IPS DF 6.9 (cell line): ENCODE measurements at regions not wholly inside any gene's neighbourhood (a gene's known extent, or its start where the extent isn't known, plus 50 kb on each side); places are given as distances from the start of the nearest gene placed in this dataset.

Experiments used
- DNase-seq: peaks from one replicate; pipeline ENCODE4 v3.0.0-alpha.2; 2013; ENCODE audit warnings: low read depth, low spot score
- H3K27ac ChIP-seq: one replicate; pipeline ENCODE4 v1.5.1; 2013; ENCODE audit warnings: low read length, control low read depth
- H3K27me3 ChIP-seq: 2 replicates; pipeline ENCODE4 v1.6.1; 2013; ENCODE audit warnings: mild to moderate bottlenecking, low read length; ENCODE audit not compliant: control insufficient read depth, insufficient read depth
- H3K36me3 ChIP-seq: 2 replicates; pipeline ENCODE4 v1.6.1; 2013; ENCODE audit warnings: low read length; ENCODE audit not compliant: control insufficient read depth, insufficient read depth
- H3K4me1 ChIP-seq: 2 replicates; pipeline ENCODE4 v1.6.1; 2013; ENCODE audit warnings: low read length; ENCODE audit not compliant: control insufficient read depth, insufficient read depth
- H3K4me3 ChIP-seq: 2 replicates; pipeline ENCODE4 v1.5.1; 2013; ENCODE audit warnings: mild to moderate bottlenecking, low read length
- H3K9me3 ChIP-seq: 2 replicates; pipeline ENCODE4 v1.6.1; 2013; ENCODE audit warnings: low read length, inconsistent platforms; ENCODE audit not compliant: control insufficient read depth, insufficient read depth
- WGBS: extraction: QIAGEN DNeasy Blood & Tissue Kit; methylation state at CpG from one replicate; pipeline ENCODE4 v1.1.7; 2013; ENCODE audit warnings: mixed read lengths, missing lambda C conversion rate; ENCODE audit not compliant: insufficient read length, insufficient coverage; 5-methylcytosine and 5-hydroxymethylcytosine counted together

DNA sequence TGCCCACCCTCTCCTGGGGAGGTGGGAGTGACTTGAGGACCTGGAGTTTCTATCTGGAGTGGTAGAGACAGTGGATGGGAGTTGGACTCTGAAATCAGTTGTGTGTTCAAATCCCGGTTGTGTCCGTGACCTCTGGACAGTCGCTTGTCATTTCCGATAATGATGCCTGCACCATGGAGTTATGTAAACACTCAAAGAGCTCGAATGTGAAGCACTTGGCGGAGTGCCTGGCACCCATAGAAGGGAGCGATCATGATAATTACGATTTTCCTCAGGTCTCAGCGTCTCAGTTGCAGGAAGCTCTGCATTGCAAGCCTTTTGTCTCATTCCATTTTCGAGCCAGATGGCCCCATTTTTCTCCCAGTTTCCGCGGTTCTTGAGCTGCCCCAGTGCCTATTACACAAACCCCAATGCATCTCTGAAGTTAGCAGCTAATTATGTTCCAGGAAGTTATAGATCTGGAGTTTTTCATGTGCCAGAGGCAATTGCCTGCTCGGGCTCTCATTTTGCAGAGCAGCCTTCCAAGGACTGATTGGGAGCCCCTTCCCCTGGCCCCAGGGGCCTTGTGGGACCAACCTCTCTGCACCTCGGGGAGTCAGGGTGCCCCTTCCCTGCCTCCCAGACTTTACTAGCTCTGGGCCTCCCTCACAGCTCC, 175.5 kb upstream of the MVB12B start:
- Histone ChIP-seq H3K4me1 (peaks cover 2% of the 10 kb centered on the region; the same call in 1 of the 2 replicates), H3K9me3 (no peaks in the 10 kb centered on the region), H3K4me3 (no peak overlapping the region), H3K27ac (no peak overlapping the region), H3K36me3 (no peaks in the 10 kb centered on the region), H3K27me3 (peaks cover 6% of the 10 kb centered on the region; the same call in 1 of the 2 replicates)
- DNase-seq: no peak
- WGBS: no CpG with 5 or more reads among the region's 14 CpGs

DNA sequence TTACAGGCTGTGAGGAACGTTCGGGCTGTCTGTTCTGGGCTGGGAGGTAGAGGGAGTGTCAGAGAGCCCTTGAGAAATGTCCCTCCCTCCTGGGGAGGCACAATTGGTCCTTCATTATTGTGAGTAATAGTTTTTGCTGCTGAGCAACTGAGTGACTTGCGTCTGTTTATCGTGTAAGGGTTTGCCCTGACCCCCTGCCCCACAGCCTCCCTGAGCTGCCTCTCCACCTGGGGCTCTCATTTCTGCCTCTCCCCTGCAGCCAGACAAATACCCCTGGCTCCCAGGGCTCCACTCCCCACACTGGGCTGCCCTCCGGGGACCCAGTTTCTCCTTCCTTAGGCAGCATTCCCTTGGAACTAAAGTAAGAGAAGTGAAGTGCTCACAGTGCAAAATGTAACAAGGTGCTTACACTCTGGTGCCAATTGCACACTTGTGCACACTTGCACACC, 174.9 kb upstream of the MVB12B start:
- Histone ChIP-seq H3K36me3 (no peaks in the 10 kb centered on the region), H3K4me1 (0 out of 2 replicates have a peak, but pooled peaks cover 1% of the 10 kb centered on the region), H3K9me3 (no peaks in the 10 kb centered on the region), H3K27me3 (peaks cover 6% of the 10 kb centered on the region; the same call in 1 of the 2 replicates), H3K4me3 (no peak overlapping the region), H3K27ac (no peak overlapping the region)
- WGBS: no CpG with 5 or more reads among the region's 5 CpGs
- no peak for DNase-seq

GRCh38 chr9:126152622-126153362, 173.8 kb upstream of the MVB12B start:
- DNase-seq: no peak
- WGBS: no CpG with 5 or more reads among the region's 3 CpGs
- Histone ChIP-seq H3K36me3 (no peaks in the 10 kb centered on the region), H3K4me3 (no peak overlapping the region), H3K9me3 (no peaks in the 10 kb centered on the region), H3K27ac (no peak overlapping the region), H3K27me3 (no peaks in the 10 kb centered on the region; the same call in 1 of the 2 replicates), H3K4me1 (0 out of 2 replicates have a peak, but pooled peaks cover 2% of the 10 kb centered on the region)

DNA sequence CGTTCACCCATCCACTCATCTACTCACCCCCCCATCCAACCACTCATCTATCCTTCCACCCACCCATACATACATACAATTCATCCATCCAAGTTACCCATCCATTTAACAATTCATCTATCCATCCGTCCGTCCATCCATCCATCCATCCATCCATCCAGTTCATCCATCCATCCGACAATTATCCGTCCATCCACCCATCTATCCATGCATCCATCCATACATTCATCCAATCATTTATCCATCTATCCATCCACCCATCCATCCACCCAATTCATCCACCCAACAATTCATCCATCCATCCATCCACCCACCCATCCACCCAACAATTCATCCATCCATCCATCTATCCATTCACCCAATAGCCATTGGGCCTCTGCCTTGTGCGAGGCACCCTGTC, 173.2 kb upstream of the MVB12B start:
- no peak for DNase-seq
- H3K4me1 ChIP-seq: 0 out of 2 replicates have a peak, but pooled peaks cover 2% of the 10 kb centered on the region
- H3K27ac ChIP-seq: no peak overlapping the region
- no peaks in the 10 kb centered on the region for H3K36me3 ChIP-seq
- H3K9me3 ChIP-seq: no peaks in the 10 kb centered on the region
- H3K27me3 ChIP-seq: no peaks in the 10 kb centered on the region
- 100% methylated on average over 2 of the region's 6 CpGs for WGBS
- no peak overlapping the region for H3K4me3 ChIP-seq

DNA sequence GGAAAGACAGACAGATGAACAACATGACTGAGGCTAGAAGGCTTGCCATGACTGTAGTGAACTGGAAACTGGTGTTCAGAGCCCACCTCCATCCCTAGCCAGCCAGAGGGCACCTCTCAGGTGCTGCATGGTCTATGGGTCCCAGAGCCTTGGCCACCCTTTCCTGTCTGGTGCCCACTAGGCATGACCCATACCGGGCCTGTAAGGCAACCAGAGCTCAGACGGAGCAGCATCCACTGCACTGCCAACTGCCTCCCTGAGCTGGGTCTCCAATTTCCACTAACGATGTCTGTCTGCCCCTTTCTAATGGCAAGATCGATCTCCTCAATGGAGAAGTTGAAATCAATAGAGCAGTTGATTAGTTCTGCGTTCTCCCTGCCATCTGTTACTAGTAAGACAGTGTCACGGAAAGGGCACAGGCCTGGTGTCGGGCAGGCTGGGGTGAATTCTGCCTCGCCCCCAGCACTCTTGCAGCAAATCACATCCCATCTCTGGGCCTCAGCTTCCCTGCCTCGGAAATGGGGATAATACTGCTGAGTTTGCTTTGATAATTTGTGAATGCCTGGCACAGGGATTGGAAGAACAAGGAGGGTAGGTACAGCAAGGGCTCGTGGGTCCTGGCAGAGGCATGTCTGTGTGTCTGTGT, 172.3 kb upstream of the MVB12B start:
- H3K4me1 ChIP-seq: 0 out of 2 replicates have a peak, but pooled peaks cover 2% of the 10 kb centered on the region
- no CpG with 5 or more reads among the region's 10 CpGs for WGBS

GRCh38 chr9:126154869-126155268, 171.8 kb upstream of the MVB12B start:
- H3K4me3 ChIP-seq: no peak overlapping the region
- no peaks in the 10 kb centered on the region for H3K9me3 ChIP-seq
- 0 out of 2 replicates have a peak, but pooled peaks cover 2% of the 10 kb centered on the region for H3K4me1 ChIP-seq
- H3K27me3 ChIP-seq: no peaks in the 10 kb centered on the region
- no CpG with 5 or more reads among the region's 5 CpGs for WGBS
- no peak for DNase-seq
- H3K36me3 ChIP-seq: no peaks in the 10 kb centered on the region
- H3K27ac ChIP-seq: no peak overlapping the region

More for the DNA sequence above, 172.3 kb upstream of the MVB12B start:
- Histone ChIP-seq H3K36me3 (no peaks in the 10 kb centered on the region), H3K27ac (no peak overlapping the region), H3K4me3 (no peak overlapping the region), H3K27me3 (no peaks in the 10 kb centered on the region), H3K9me3 (no peaks in the 10 kb centered on the region)
- DNase-seq: no peak

DNA sequence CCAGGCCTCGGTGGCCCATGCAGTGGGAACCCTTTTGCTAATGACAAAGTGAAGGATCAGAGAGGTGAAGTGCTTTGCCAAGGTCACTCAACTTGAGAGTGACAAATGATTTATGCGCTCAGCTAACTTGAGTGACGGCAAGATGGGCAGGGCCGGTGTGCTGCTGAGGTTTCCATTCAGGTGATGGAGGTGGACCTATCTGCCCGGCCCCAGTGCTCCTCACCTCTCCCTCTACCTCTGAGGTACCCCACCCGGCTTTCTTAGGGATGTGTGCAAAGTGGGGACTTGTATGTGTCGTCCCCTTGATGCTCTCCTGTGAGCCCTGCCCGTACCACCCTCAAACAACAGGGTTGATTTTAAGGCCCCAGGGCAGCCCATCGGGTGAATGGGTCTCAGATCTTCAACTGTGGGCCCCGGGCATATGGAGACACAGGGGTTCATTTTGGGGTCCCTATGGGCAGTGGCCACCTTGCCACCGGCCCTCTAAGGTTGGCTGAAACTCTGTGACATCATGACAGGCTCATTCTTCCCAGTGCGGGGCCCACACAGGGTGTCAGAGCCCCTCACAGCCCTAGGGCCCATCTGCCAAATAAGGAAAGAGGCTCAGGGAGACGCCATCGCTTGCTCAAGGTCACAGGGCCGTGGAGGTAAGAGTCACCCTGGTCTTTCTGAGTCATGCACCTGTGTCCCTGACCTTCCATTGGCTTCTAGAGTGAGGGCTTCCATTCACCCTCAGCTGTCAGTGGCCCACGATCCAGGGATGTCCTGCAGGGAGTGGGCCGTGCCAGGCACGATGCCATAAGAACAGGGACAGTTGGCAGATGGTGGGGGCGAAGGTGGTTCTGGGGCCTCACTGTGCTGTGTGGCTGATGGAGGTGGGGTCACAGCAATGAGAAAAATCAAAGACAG, 170.6 kb upstream of the MVB12B start:
- H3K9me3 ChIP-seq: no peaks in the 10 kb centered on the region
- no CpG with 5 or more reads among the region's 19 CpGs for WGBS

DNA sequence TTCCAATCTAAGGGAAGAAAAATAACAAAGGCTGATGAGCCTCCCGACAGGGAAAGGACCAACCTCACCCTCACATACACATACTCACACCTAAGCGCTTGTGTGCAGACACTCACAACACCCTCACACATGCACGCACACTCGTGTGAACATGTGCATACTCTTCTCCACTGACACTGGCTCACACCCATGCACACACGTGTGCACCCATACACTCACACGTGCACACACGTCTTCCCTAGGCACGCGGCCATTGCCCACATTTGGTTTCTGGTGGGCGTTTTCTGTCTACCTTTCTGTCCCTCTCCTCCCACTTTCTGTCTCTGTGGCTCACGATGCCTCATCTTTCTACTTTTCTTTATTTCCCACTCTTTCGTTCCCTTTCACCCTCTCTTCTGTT, 169.7 kb upstream of the MVB12B start:
- no peak for DNase-seq

More for the DNA sequence above, 170.6 kb upstream of the MVB12B start:
- Histone ChIP-seq H3K4me1 (0 out of 2 replicates have a peak, but pooled peaks cover 2% of the 10 kb centered on the region), H3K36me3 (no peaks in the 10 kb centered on the region), H3K4me3 (no peak overlapping the region), H3K27ac (no peak overlapping the region), H3K27me3 (no peaks in the 10 kb centered on the region)
- no peak for DNase-seq

GRCh38 chr9:126157423-126157822, 169.2 kb upstream of the MVB12B start:
- H3K27ac ChIP-seq: no peak overlapping the region
- H3K36me3 ChIP-seq: no peaks in the 10 kb centered on the region
- WGBS: no CpG with 5 or more reads among the region's 10 CpGs
- H3K4me1 ChIP-seq: 0 out of 2 replicates have a peak, but pooled peaks cover 2% of the 10 kb centered on the region
- H3K9me3 ChIP-seq: no peaks in the 10 kb centered on the region
- no peak for DNase-seq
- no peaks in the 10 kb centered on the region for H3K27me3 ChIP-seq
- no peak overlapping the region for H3K4me3 ChIP-seq

More for the DNA sequence above, 169.7 kb upstream of the MVB12B start:
- 100% methylated on average over 2 of the region's 12 CpGs for WGBS
- Histone ChIP-seq H3K4me3 (no peak overlapping the region), H3K9me3 (no peaks in the 10 kb centered on the region), H3K4me1 (0 out of 2 replicates have a peak, but pooled peaks cover 2% of the 10 kb centered on the region), H3K27me3 (no peaks in the 10 kb centered on the region), H3K27ac (no peak overlapping the region), H3K36me3 (no peaks in the 10 kb centered on the region)
